ENCODE measurements at regions not wholly inside any gene's neighbourhood (a gene's known extent, or its start where the extent isn't known, plus 50 kb on each side); places are given as distances from the start of the nearest gene placed in this dataset.

- peak in 6 of 51 donors; percentile 1 to 11 (median 6) for DNase-seq
These were observed 369.3 kb upstream of the DCN start for GRCh38 chr12:91551927-91552326.

- no peak for DNase-seq
These were observed 368.6 kb upstream of the DCN start for GRCh38 chr12:91551242-91551641.

GRCh38 chr12:91542666-91543065, 360.0 kb upstream of the DCN start:
- no peak for DNase-seq

DNA sequence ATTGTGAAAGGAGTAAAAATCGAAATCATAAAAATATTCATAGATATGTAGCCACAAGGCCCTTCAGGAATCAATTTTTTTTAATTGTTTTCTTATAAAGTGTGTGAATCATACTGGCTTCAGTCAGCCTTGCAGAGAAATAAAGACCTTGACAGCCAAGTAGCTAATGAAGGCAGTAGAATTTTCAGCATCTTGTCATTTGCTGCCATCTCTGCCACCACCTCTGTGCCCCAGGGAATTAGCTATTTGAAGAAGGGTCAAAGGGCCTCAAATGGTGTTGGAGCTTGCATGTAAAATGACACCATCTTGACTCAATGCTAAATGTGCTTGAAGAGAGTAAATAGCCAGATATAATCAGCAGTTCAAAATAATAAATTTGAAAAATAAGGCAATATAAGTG, 359.4 kb upstream of the DCN start:
- DNase-seq, result no peak

DNA sequence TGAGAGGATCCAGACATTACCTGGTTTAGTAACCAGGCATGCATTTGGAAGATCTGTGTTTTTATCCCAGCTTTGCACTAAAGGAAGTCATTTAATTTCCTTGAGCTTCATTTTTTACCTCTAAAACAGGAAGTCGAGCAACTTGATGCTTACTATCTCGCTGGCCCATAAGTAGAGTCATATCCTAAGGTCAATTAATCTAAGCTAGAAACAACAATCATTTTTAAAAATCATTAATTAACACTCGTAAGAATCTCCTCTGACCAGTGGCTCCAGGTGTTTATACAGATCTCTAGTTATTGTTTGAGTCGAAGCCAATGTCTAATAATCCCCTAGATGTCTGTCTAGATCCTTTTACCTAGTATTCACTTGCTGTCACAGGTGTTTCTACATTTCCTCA, 355.8 kb upstream of the DCN start:
- DNase-seq, result no peak

- no peak for DNase-seq
These were observed 350.7 kb upstream of the DCN start for GRCh38 chr12:91533366-91533765.

DNA sequence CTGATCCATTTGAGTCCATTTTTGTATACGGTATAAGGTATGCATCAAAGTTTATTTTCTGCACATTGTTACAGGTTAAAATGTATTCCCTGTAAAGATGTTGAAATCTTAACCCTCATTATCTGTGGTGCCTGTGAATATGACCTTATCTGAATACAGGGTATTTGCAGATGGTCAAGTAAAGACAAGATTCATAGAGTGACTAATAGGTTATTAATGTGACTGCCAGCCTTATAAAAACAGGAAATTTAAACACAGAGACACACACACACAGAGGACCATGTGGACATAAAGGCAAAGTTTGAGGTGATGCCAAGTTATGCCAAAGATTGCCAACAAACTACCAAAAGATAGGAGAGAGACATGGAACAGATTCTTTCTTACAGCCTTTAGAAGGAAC, 347.2 kb upstream of the DCN start:
- no peak for DNase-seq

- DNase-seq, result no peak
These were observed 341.2 kb upstream of the DCN start for GRCh38 chr12:91523831-91524230.

DNA sequence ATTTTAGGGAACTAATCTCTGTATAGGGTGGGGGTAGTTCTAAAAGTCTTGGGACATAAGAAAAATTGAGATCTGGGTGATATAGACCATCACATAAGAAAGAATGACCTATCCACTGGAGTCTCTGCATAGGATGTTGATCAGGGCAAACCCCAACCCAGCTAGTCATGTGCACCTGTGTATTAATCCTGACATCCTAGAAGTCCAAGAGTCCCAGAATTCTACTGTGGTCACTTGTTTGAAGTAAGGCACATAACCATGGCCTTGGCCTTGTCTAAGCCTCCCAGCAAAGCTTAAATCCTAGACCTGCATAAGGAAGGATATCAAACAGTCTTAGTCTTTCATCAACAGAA, 334.1 kb upstream of the DCN start:
- DNase-seq, result no peak

DNA sequence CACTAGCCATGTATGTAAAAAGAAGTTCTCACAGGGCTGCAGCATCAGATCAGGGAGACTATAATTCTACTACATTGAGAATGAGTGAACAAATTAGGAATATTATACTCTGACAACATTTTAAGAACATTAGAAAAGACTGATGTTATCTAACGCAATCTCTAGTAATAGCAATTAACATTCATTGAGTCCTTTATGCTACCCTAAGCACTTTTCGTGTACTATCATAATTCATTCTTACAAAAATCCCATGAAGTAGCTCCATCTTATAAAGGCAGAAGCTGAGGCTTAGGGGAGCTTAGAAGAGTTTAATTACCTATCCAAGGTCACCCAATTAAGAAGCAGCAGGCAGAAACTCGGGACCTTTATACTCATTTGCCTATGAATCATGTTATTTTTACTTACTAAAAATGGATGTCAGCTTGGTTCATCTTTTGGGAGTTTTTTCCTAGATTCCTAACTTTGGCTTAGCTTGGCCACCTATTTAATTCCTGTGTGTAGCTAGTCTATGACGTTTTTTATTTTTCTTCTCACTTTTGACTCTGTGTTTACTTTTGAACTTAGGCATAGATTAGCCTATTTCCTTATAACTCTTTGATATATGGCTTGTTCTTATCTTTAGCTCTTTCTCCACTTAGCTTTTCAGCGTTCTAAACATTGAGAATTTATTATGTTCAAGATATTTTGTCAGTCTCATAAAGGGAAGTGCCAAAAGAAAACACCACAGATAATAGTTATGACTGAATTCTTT, 333.5 kb upstream of the DCN start:
- no peak for DNase-seq

DNA sequence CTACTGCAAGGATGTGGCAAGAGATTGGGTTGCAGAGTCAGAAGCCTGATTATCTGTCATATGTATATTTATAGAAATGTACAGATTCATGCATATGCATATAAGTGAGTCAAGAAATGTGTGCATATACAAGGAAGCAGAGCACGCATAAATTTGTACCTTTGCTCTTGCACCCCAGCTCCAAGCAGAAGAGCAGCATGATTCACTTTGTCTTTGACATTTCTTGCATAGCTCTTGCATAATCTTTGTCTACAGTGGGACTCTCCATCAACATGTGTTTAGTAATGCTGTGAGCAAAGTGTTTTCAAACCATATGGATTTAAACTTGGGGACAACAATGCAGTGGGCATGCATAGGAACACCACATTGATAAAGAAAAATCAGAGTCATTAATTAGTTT, 330.7 kb upstream of the DCN start:
- no peak for DNase-seq

DNA sequence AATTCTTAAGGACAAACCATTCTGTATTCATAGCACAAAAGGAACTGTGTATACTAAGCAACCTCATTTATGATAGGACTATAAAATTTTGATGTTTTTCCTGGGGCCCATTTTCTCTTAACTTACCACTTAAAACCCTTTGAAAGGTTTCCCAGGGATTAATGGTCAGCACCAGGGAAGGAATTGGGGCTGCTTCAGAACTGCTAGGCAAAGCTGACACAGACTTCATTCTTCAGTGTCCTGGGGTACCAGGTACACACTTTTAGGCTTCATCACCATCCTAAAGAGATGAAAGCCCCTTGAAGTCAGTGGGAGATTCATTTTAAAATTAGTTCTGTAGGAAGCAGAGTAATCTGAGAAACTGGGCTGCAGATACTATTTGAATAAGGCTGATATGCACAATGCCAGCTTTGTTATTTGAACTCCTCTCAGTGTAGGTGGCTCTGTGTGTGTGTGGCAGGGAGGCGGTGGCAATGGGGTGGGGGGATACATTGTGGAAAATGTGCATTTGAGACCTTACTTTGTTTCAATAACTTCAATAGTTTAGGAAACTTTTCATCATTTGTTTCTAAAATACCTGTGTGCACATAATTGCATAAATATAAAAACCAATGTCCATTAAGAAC, 329.3 kb upstream of the DCN start:
- no peak for DNase-seq

DNA sequence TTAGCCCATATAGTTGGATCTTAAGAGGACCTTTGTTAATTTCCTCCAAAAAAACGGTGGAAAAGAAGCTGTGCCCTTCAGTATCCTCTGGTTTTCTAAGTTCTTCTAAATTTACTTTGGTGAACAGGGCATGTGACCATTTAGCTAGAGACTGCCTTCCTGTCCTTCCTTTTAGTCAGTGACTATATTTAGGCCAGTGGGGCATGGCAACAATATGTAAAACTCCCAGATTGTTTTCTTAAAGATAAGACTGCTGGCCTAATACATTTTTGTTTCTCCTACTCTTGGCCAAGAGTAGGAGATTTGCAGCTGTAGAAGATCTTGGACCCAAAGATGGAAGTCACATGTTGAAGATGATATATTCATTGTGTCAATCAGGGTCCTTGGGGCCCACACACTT, 325.1 kb upstream of the DCN start:
- no peak for DNase-seq

- no peak for DNase-seq
These were observed 323.8 kb upstream of the DCN start for GRCh38 chr12:91506452-91506851.

GRCh38 chr12:91505006-91505405, 322.4 kb upstream of the DCN start:
- no peak for DNase-seq

DNA sequence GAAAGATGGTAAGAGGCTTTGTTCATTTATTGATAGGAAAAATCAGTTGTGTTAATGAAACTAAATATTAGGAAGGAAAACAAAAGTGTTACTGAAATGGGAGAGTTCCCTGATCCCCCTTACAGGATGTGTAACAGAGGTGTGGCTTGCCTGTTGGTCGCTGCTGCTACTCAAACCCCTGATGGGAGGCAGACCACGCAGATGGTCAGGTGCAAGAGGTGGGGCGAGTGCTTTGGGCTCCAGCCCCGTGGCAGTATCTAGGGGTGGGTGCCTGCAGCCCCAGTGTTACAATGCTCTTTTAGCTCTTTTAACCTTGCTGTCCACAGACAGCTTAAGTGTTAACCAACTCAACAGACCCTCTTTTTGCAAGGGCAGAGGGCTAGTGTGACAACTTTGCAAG, 319.6 kb upstream of the DCN start:
- no peak for DNase-seq

DNA sequence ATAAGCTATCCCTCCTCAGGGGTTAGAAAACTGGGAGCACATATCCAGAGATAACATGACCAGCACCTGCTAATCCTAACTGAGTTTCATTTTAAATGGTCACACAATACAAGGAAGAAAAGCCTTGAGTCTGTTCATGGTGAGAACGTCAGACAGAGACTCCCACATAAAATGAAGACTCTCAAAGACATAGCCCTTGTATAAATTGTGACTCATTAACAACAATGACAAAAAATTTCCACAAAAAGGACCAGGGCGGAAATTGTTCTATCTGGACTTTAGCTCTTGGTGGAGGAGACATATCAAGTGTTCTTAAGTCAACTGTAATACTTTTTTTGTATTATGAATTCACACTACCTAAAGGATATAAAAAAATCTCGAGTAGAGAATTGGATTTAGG, 313.7 kb upstream of the DCN start:
- DNase-seq, result no peak

DNA sequence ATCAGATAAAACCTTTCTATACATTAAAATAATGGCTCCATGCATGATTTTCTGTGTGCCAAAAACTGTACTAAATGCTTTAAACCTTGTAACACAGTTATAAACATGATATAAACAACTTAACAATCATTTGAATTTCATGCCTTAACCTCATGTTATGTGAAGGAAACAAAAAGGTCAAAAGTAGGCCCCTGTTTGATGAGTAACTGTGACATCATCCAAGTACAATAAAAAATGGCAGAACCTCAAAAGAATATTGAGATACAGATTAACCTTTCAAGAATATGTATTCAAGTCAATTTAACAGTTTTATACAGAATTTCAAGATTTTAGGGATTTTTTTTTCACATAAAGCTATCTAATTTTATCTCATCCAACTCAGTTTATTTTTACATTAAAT, 310.7 kb upstream of the DCN start:
- no peak for DNase-seq

GRCh38 chr12:91492648-91493047, 310.0 kb upstream of the DCN start:
- DNase-seq, result no peak

GRCh38 chr12:91490667-91491311, 308.2 kb upstream of the DCN start:
- DNase-seq, result no peak

DNA sequence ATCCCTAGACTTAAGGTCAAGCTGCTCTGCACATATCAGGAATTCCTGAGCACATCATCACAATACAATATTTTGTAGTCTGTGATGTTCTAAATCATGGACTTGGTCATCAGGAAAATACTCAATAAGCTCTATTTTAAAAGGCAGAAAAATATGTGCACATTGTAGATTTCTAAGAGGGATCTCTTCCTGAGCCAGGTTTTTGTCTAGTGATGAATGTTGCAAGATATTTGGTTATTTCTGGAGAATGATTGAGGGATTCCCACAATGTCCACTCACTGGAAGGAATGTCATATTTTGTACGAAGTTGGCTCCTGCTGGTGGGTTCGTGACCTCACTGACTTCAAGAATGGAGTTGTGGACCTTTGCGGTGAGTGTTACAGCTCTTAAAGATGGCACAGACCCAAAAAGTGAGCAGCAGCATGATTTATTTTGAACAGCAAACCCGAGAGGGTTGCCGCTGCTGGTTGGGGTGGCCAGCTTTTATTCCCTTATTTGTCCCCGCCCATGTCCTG, 300.9 kb upstream of the DCN start:
- DNase-seq, result no peak

DNA sequence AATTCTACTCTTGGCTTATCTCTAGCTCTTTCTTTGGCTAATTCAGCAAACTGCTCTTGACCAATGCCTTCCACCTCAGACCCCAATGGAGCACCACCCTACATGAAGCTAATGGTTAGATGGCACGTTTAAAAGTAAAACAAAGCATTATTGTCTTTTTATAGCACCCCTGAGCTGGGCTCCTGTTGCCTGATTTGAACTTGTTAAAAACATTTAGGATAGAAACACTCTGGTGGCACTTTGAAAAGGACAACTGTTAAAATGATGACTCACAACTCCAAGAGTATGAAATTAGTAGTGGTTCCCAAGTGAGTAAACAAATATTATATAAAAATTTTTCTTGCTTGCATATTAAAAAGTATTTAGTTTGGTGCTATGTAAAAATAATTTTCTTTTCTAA, 299.6 kb upstream of the DCN start:
- no peak for DNase-seq

- DNase-seq, result no peak
These were observed 295.9 kb upstream of the DCN start for GRCh38 chr12:91478500-91478899.
